ENCODE measurements at regions not wholly inside any gene's neighbourhood (a gene's known extent, or its start where the extent isn't known, plus 50 kb on each side); places are given as distances from the start of the nearest gene placed in this dataset.
A peak's percentile ranks its signal among the peaks of the same experiment; 100 is the strongest.

DNA sequence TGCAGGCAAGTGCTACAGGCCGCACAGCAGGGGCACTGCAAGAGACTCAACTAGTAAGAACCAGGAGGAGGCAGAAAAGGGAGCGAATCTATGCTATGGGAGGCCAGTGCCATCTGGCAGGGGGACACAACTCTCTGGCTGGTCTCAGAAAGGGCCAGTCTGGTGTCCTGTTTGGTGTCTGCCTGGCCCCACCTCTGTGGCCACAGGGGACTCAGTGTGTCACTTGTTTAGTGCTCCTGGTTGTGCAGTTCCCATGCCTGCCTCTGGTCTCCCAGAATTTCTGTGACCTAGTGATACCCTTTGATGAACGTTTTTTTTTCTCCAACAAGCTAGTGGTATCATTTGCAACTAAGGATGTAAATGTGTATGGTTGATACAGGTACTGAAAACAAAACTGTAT, 59.2 kb upstream of the JCAD start:
- no peak for DNase-seq

DNA sequence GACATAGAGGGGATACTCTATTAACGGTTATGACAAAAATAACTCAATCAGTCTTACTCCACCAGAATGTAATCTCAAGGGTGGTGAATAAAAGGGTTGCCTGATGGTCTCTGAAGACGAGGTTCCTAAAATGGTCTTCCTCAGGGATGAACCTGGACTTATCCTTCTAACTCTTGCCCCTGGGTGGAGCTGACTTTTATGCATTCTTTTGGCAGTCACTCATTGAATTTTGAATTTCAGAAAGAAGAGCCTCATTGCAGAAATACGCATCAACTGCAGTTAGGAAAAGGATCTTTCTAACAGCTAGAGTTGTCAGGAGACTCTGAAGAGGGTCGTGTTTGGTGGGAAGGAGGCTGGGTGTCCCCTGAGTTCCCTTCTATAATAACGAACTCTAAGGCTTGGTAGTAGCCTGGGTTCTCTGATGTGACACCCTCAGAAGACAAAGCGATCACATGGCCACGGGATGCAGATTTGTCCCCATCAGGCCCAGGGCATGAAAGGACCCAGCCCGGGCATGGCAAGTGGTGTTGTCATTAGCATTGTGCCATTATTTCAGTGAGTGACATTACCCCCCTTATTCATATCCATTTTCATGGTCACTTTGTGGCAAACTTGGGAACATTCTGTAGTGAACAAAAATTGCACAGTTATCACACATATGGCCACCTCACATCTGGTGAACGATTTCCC, 58.6 kb upstream of the JCAD start:
- DNase-seq: no peak

DNA sequence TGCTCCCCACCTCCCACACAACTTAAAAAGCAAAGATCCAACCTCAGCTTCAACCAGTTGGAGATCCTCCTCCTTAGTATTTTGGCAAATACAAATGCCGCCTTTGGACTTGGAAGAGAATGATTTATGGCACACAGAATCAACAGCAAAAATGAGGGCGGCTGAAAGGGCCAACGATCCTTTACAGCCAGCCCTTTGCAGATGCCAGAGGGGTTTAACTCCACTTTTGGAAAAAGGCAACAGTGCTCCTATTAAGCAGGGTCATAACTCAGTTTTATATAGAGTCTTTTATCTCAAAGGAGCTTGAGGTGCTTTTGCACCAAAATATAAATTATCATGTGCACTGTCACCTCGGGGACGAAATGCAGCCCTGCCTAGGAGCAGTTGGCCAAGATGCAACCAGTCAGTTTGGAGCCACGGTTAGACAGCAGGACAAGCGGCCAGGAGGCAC, 56.7 kb upstream of the JCAD start:
- DNase-seq: peak; percentile 10

DNA sequence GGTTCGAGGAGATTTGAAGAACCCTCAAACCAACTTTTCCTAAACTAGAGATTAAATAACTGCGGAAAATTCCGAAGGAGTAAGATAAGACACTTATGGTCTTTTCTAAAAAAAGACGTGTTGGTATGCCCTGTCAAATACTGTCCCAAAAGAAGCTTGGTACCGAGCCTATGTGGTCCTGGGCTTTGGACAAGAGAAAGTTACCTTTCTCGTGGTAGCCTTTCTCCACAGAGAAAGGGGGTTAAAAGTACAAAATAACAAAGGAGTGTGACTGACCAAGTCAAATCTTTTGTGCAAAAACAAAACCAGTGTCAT, 56.2 kb upstream of the JCAD start:
- no peak for DNase-seq

DNA sequence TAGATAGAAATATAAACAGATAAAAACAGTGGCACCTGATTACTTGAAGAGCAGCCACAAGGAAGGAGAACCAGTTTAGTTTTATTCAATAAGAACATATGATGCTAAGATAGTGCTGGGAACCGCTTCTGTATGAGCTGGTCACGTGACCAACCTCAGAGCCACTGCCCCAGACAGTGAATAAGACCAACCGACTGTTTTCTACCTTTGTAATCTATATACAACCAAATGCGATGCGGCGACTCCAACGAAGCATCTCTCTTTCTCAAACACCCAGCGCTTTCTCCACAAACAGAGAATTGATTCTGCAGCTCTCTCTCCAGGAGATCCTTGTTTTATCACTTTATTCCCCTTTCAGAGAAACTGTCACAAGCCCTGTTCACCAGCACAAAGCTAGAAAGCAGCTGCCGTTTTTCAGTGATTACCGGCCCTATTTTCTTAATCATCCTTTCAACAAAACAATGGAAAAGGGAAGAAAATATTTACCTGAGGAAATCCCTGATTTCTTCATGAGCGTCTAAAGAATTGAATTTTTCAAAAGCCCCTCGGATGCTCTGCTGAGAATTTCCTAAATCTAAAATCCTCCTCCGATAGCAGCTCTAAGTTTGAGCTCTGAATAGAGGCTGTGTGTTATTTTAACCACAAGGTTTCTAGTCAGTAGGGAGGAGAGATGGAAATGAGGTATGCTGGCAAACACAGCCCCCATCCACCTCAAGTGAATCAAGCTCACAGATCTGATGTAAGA, 55.7 kb upstream of the JCAD start:
- DNase-seq: peak; percentile 31

DNA sequence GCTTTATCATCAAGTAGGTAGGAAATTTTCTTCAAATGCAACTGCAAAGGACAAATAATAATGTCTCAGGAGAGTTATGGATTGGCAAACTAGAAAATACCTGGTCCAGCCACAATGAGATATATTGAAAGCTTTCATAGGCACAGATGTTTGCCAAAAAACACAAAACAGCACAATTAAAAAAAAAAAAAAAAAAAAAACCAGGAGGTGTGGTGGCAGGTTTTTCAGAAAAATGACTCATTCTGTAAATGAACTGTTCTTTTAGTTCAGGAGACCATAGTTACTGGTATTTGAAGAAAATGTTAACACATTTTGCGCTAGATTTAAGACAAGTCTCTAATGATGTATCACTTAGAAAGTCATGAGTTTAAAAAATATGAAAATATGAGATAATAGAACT, 55.0 kb upstream of the JCAD start:
- DNase-seq: no peak

DNA sequence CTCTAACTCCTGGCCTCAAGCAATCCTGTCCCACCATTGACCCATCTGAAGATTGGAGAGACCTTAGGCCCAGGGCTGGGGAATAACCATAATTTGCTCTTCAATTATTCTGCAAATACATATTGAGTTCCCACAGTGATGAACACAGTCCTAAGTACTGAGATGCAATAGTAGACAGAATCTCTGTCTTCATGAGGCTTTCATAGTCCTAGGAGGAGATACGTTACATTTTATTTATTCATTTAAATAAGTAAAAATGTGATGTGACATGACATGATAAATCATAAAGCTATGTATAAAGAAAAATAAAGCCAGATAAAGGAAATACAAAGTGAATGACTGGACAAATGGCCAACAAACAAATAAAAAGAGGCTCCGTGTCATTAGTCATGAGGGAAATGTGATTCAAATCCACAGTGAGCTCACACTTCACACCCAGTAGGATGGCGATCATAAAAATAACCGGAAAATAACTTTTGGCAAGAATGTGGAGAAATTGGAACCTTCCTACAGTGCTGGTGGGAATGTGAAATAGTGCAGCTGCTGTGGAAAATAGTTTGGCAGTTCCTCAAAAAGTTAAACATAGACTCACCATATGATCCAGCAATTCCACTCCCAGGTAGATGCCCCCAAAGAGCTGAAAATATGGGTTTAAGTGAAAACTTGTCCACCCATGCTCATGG, 52.1 kb upstream of the JCAD start:
- DNase-seq: peak; percentile 24

All from muscle of arm (tissue), 1 donor.